ENCODE measurements at regions not wholly inside any gene's neighbourhood (a gene's known extent, or its start where the extent isn't known, plus 50 kb on each side); places are given as distances from the start of the nearest gene placed in this dataset.
"Not testable (repeated sequence)": the region's sequence is repeated elsewhere in the genome, so short reads cannot be mapped to it uniquely, and the experiment has no call there.

GRCh38 chr7:49023345-49024328, 99.3 kb downstream of the CDC14C start:
- TF ChIP-seq, protein P1, sequence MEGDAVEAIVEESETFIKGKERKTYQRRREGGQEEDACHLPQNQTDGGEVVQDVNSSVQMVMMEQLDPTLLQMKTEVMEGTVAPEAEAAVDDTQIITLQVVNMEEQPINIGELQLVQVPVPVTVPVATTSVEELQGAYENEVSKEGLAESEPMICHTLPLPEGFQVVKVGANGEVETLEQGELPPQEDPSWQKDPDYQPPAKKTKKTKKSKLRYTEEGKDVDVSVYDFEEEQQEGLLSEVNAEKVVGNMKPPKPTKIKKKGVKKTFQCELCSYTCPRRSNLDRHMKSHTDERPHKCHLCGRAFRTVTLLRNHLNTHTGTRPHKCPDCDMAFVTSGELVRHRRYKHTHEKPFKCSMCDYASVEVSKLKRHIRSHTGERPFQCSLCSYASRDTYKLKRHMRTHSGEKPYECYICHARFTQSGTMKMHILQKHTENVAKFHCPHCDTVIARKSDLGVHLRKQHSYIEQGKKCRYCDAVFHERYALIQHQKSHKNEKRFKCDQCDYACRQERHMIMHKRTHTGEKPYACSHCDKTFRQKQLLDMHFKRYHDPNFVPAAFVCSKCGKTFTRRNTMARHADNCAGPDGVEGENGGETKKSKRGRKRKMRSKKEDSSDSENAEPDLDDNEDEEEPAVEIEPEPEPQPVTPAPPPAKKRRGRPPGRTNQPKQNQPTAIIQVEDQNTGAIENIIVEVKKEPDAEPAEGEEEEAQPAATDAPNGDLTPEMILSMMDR (IDR thresholded peaks at IDR 0.05; ENCODE audit: insufficient read depth, low read depth, low read length, missing control alignments): no peak
- H3K4me3 ChIP-seq (ENCODE audit: low read depth, low read length): no peak overlapping the region
- no peak for DNase-seq (ENCODE audit: low read depth)

DNA sequence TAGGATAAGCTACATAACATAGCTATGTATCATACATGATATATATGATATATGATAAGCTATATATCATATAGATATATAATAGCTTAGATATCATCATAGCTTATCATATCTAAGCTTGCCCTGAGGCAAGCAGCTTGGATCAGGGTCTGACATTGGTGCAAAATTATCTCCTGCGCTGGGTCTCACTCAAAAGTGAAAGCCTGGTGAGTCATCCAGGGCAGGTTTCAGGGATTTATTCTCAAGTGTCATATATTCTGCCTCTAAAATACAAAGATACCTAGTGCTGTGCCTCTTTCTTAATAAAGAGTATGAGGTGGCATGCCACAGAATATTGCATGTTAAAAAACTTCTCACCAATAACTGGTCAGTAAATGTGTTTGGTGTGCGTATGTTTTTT, 105.9 kb downstream of the CDC14C start:
- no peak overlapping the region for H3K4me3 ChIP-seq (ENCODE audit: low read depth, low read length)
- TF ChIP-seq, protein P1 (IDR thresholded peaks at IDR 0.05; ENCODE audit: insufficient read depth, low read depth, low read length, missing control alignments): no peak
- no peak for DNase-seq (ENCODE audit: low read depth)

DNA sequence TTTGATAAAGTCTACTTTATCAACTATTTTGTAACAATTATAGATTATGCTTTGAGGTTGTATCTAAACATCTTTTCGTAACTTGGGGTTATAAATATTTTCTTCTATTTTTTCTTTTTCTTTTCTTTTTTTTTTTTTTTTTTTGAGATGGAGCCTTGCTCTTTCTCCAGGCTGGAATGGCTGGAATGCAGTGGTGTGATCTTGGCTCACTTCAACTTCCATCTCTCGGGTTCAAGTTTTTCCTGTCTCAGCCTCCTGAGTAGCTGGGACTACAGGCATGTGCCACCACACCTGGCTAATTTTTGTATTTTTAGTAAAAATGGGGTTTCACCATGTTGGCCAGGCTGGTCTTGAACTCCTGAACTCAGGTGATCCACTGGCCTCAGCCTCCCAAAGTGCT, 108.8 kb downstream of the CDC14C start:
- DNase-seq (ENCODE audit: low read depth); H3K4me3 ChIP-seq (ENCODE audit: low read depth, low read length): not testable (repeated sequence)

DNA sequence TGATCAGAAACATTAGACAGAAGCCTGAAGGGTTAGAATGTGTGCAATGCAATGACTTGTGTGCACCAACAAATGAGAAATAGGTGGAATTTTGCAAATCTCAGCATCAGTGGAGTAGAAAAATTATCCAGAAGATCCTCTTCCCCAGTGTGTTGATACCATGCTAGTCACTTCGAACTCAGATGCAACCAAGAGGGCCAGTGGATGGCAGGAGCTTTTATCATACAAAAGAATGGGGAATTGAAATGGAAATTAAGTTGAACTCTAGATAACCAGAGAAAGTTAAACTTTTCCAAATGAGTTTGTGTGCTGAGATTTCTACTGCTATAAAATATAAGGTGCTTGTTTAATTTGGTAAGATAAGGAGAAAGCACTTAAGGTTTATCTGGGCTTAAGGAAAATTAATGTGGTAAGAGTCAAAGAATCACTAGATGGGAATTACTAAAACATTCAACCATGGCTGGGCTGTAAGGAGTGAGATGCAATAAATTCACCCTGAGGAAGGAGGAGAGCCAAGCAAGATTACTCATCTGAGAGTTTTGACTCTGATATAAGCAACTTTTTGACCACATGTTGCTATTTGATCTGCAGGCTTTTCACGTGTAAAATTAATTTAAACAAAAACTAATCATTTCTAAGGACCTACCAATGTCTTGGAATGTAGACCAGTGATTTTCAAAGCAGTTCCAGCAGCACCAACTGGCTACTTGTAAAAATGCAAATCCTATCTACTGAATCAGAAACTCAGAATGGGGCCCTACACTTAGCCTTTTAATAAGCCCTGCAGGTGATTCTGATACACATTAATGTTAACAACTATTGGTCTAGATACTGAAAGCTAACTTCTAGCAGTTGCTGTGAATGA, 113.2 kb downstream of the CDC14C start:
- TF ChIP-seq, protein P1 (IDR thresholded peaks at IDR 0.05; ENCODE audit: insufficient read depth, low read depth, low read length, missing control alignments): no peak
- DNase-seq (ENCODE audit: low read depth): no peak
- H3K4me3 ChIP-seq (ENCODE audit: low read depth, low read length): no peak overlapping the region

- TF ChIP-seq, protein P1 (IDR thresholded peaks at IDR 0.05; ENCODE audit: insufficient read depth, low read depth, low read length, missing control alignments): no peak
- no peak for DNase-seq (ENCODE audit: low read depth)
- no peak overlapping the region for H3K4me3 ChIP-seq (ENCODE audit: low read depth, low read length)
Observed at GRCh38 chr7:49038821-49039358, 114.5 kb downstream of the CDC14C start.

DNA sequence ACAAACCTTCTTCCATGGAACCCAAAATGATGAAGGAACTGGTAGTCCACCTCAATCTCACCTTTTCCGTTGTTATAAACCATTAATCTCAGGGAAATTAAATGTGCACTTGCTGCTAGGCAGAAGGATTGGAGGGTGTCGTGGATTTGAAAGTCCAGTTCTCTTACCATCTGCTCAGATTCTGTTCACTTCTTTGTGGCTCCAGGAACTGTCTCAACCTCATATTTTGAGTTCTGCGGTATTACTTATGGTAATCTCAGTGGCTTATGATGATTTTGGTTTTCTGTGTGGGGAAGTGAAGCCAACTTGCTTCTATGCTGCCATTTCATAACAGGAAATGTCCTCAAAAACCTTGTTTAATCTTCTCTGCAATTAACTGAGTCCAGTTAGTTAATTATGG, 136.4 kb downstream of the CDC14C start:
- H3K4me3 ChIP-seq (ENCODE audit: low read depth, low read length): no peak overlapping the region
- TF ChIP-seq, protein P1 (IDR thresholded peaks at IDR 0.05; ENCODE audit: insufficient read depth, low read depth, low read length, missing control alignments): no peak
- no peak for DNase-seq (ENCODE audit: low read depth)

DNA sequence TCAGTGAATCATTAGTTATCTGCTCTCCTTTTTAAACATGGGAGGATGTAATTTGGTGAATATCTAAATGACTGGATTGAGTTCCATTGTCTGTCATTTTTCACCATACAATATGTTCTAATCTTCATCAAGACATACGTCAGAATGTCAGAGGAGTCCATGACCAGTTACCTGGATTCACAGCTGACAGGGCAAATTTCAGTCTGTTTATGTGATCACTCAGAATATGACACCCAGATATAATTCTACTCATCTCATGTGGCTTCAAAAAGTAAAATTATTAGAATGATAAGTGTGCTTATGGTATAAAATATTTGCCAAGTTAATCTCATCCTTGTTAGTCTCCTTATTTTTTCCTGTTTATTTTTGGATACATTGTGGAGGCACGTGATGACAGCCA, 150.2 kb downstream of the CDC14C start:
- no peak for DNase-seq (ENCODE audit: low read depth)
- TF ChIP-seq, protein P1 (IDR thresholded peaks at IDR 0.05; ENCODE audit: insufficient read depth, low read depth, low read length, missing control alignments): no peak
- H3K4me3 ChIP-seq (ENCODE audit: low read depth, low read length): no peak overlapping the region

Measured in GM12865 (cell line).